HG03060 (cell line): ENCODE measurements at regions not wholly inside any gene's neighbourhood (a gene's known extent, or its start where the extent isn't known, plus 50 kb on each side); places are given as distances from the start of the nearest gene placed in this dataset.
"Not testable (repeated sequence)": the region's sequence is repeated elsewhere in the genome, so short reads cannot be mapped to it uniquely, and the experiment has no call there.

Source experiments
- ATAC-seq: cut with Tn5 transposase; IDR thresholded peaks from one replicate; pipeline ENCODE4 v1.9.1; 2021; ENCODE audit warnings: low read depth, moderate number of reproducible peaks; ENCODE audit not compliant: unreplicated experiment

DNA sequence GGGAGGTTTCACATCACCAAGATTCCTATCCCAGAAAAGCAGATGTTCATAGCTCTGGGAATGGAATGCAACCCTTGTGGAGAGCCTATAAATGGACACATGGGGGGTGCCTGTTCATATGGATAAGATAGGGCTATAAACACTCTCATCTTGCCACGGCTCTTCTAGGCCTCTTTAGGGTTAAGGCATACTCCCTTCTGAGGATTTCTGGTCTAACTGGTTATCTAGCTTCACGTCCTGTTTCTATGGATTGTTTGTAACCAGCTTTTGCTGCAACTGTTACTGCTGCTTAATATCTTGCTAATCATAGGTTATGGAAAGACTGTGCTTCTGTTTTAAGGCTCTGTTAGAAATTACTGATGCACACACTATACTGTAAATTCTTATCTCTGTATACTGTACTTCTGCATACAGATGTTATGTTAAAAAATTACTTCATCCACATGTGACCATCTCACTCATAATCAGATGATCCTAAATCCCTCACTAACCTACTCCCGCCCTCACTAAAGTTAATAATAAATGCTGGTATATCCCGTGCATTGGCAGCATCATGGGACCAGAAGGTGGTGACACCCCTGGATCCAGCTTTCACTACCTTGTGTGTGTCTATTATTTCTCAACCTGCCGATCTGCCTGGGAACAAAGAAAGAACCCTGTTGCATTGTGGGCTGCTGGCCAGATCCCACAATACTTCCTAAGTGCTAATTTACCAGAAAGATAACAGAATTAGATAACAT is 68.7 kb downstream of the PRKAB2 start:
- not testable (repeated sequence) for ATAC-seq

DNA sequence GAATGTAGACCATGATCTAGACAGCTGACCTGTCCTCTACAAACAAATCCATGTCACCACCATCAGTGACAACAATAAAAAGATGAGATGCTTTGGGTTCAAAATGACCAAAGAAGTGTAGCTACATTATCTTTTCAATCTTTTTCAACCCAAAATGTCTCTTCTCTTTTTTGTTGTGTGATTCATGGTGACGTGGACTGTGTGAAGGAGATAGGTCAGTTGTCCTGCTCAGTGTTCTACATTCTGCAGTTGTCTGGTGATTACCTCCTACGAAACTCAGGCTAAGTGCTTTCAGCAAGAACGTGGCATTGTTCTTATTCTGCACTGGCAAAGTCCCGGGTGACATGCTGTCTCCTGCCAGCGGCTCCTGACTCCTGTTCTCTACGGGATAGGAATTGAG is 73.1 kb downstream of the PRKAB2 start:
- ATAC-seq = no peak

DNA sequence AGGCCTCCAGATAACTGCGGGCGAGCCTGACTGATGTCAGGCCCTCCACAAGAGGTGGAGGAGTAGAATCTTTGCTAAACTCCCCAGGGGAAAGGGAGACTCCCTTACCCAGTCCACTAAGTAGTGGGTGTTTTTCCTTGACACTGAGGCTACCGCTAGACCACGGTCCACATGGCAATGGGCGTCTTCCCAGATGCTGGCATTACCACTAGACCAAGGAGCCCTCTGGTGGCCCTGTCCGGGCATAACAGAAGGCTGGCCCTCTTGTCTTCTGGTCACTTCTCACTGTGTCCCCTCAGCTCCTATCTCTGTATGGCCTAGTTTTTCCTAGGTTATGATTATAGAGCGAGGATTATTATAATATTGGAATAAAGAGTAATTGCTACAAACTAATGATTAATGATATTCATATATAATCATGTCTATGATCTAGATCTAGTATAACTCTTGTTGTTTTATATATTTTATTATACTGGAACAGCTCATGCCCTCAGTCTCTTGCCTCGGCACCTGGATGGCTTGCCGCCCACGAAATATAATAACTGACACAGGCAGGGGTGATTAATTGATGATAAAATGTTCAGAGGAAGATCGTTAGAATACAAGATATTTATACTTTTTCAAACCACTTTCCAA is 73.8 kb downstream of the PRKAB2 start:
- ATAC-seq = not testable (repeated sequence)

DNA sequence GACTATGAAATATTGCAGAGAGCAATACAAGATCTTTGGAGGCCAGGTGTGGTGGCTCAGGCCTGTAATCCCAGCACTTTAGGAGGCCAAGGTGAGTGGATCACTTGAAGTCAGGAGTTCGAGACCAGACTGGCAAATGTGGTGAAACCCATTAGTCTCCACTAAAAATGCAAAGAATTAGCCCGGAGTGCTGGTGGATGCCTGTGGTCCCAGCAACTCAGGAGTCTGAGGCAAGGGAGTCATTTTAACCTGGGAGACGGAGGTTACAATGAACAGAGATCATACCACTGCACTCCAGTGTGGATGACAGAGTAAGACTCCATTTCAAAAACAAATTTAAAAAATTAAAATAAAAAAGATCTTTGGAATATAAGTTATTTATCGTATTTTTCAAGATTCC is 76.6 kb downstream of the PRKAB2 start:
- no peak for ATAC-seq

DNA sequence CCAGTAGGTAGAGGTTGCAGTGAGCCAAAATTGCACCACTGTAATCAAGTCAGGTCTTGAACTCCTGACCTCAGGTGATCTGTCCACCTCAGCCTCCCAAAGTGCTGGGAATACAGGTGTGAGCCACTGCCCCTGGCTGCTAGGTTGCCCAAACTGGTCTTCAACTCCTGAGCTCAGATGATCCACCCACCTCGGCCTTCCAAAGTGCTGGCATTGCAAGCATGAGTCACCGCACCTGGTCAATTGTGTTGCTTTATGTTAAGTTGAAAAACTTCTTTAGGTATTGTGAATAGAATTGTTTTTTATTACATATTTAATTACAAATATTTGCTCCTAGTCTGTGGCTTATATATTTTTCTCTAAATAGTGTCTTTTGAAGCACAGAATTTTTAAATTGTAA is 80.5 kb downstream of the PRKAB2 start:
- ATAC-seq = no peak

DNA sequence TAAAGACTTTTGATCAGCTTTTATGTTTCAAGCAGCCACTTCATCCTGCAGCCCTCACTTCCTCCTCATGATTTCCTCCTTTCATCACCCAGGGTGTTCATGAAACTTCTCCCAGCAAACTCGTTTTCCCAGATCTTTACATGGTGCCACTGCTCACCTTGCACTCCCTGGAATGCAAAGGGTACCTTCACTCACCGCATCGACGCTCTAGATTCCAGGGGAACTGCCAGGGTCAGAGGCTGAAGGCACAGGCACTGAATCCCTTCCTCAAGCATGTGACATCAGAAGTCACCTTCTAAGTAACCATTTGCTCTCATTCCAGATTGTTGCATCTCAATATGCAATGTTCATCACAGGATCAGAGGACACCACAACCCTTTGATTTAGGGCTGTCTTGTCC is 82.8 kb downstream of the PRKAB2 start:
- ATAC-seq = no peak

DNA sequence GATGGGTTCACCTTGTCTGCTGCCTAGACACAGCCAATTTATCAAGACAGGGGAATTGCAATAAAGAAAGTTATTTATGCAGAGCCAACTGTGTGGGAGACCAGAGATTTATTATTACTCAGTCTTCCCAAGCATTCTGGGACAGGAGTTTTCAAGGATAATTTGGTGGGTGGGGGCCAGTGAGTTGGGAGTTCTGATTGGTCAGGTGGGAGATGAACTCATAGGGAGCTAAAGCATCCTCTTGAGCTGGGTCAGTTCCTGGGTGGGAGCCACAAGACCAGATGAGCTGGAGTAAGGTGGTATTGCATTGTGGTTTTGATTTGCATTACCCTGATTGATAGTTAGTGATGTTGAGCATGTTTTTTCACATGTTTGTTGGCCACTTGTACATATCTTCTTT is 86.1 kb downstream of the PRKAB2 start:
- no peak for ATAC-seq

DNA sequence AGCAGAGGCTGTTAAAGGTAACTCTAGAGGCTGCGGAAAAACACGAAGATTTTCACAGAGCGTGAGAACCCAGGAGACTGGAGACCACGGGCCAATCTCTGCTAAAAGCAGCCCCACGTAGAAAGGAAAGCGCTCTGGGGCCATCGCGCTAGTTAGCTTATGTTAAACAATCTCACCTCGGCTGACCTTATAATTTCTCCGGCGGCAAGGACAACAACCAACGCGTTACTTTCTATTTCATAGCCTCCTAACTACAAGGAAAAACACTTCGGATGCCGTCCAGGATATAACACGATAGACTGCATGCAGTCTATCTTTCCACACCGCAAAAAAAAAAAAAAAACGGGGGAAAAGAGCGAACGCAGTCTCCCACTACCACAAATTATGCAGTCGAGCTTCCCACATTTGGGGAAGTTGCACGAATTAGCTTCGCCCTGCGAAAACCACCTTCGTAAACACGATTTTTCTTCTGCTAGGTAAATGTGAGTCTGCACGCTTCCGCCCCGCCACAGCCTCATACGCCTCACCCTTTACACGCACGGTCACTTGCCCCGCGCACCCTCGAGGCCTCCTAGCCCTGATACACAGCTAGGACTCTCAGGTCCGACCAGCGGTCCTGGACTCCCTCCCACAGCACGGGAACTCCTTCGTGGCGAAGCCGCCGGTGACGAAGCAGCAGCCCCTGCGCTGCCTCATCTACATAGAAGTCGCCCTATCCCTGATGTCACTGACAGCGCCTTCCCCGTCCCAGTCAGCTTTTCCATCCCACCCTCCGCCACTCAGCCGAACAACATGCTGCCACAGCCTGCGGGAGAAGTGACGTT is 87.8 kb downstream of the PRKAB2 start:
- ATAC-seq = peak; percentile 75

DNA sequence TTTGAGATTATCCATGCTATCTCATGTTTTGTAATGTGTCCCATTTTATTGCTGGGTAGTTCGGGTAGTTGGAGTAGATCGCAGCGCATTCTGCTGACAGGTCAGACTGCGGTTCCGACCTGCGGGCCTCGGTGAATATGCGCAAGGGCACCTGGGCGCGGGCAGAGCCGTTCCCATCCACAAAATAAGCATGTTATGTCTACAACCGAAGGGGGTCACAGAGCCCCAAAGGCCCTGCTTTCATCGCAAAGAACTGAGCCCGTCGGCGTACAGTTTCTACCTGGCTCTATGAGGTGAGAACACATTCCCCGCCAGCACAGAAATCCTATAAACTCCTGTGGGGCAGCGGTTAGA is 88.4 kb downstream of the PRKAB2 start:
- ATAC-seq = no peak

DNA sequence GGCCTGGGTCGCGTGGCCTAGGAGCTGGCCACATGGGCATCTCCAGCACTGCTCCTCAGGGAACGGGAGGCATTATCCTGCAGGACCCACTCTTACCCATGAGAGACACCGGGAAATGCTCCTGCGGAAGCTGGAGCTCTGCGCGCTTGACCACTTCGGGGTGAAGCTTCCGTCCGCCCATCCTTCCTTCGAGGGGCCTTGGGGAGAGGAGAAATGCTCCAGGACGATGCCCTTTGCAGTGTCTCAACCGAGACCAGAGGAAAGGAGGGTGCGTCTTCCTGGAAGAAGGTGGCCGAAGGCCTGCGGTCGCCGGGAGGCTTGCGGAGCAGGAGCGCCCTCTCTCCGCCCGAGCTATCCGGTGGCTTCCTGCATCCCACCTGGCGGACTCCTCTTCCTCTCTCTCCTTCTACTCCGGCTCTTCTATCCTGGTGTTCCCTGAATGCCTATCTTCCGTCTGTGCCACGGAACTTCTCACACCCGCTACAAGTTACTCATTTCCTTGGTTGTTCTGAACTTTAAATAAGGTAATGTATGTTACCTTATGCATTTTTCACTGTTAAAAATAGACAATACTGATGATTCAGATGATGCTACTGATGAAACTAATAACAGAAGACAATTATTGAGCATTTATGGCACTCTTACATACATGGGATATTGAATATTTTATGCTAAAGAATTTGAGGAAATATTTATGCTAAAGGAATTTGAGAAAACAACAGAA is 91.4 kb downstream of the PRKAB2 start:
- no peak for ATAC-seq

DNA sequence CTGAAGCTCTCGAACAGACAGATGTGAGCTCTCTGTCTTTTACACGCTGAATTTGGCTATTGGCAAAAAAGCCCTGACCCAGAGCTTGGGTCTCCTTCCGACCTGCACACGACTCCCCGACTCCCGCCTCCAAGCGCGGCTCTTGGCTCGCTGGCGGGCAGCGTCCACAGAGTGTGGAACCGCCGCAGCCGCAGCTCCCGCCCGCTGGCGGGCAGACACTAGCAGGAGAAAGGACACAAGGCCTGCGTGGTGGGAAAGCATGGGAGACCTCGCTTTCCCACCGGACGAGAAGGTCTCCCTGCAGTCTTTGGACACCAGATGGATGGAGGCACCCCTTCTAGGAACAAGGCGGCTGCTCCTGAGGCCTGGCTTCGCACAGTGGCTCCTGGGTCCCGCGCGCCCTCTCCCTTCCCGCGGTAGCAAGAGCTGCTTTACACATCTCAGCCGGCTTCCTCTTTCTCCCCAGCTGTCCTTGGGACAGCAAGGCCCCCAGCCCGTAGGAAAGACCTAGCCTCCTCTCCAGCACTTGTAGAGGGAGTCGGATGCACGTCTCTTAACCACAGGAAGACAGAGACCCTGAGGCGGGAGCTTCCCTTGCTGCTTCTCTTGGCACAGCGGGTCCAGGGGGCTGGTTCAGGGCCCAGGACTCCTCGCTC is 92.1 kb downstream of the PRKAB2 start:
- no peak for ATAC-seq

DNA sequence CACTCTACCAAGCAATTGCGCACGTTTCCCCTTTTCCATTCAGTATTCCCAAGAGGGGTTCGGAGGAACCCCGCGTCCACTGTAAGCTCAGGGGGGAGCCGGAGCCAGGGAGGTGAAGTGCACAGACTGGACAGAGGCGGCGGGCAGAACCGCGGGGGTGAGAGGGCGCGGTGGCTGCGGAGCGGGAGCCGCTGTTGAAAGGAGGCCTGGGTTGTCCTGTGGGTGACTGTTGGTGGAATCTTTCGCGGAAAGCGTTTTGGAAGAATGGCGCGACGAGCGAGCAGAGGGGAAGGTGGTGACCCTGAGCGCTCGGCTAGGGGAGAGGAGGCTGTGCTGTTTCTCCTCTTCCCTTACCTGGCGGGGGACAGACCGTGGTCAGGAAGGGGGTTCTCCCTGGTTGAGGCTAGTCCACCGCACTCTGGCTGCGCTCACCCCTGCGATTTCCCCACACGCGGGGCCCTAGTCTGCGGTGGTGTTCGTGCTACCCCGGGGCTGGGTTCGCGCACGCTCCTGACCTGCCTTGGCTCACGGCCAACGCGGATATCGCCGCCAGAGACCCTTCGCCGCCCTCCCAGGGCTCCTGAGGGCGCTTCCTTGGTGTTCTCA is 92.8 kb downstream of the PRKAB2 start:
- no peak for ATAC-seq

DNA sequence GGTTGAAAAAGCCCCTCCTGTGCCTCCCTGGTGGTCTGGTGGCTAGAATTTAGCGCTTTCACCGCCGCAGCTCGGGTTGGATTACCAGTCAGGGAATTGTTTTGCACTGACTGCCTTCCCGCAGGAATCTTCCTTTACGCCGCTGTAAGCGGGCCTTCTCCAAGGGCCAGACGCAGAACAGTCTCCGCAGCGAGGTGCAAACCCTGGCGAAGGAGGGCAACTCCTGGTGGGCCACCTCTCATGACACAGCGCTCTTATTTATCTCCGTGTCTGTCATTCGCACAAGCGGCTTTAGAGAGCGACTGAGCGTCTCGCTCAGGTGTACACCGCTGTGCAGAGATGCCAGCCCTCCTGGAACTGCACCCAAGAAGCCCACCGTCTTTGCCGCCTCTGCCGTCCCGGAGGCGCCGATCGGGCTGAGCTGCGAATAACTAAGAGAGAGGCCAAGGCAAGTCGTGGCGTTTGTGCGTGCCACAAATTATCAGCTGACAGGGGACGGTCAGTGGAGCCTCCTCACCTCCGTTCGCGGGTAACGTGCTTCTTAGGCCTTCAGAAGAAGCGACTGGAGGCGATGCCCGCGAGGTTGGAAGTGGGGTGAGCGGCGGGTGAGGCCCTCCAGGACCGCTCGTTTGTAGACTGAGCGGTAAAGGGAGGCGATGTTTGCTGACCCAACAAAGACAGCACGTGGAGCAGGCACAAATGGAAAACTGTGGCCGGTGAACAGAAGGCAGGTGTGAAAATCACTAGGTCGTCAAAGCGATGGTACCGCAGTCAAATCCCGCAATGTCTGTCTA is 93.5 kb downstream of the PRKAB2 start:
- ATAC-seq = no peak

DNA sequence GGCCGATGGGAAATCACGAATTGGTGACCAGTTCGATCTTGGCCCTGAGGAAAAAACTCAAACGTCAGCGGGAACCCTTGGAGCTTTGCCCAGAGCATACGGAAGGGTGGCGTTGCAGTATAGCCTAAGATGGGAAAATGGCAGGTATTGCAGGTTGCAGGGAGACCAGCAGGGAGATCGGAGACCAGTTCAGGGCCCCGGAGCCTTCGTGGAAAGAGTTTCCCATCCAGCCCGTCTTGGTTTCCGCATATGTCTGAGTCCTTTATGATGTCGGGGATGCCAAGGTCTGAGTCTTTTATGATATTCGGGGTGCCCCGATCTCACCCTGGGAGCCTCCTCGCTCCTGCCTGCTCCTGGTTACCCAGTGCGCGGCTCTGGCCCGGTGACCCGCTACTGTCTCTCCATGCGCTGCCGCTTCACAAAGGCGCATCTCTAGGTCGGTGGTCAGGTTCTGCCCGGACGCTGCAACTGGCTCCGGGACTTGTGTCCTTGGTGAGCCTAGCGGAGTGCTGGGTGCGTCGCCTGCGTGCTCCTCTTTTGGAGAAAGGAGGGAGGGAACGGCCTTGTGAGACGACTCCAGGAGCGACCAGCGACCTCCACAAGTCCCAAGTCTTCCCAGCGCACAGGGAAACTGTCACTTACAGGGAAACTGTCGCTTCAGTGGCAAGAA is 94.2 kb downstream of the PRKAB2 start:
- no peak for ATAC-seq

DNA sequence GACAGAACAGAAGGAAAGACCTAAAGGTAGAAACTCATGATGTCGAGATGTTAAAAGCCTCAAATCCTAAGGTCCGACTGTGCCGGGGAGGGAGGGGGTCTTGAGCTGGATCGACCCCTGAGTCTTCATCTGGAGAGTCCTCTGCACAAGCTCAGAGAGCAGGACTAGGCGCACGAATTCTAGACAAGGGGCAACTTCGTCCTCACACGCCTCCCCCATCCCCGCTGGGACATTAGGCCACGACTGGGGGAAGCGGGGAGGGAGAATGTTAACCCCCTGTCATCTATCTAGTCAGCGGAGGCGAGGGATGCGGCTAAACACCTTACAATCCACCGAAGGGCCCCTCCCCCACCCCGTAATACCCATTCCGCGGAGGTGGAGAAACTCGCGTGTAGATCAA is 94.7 kb downstream of the PRKAB2 start:
- no peak for ATAC-seq

DNA sequence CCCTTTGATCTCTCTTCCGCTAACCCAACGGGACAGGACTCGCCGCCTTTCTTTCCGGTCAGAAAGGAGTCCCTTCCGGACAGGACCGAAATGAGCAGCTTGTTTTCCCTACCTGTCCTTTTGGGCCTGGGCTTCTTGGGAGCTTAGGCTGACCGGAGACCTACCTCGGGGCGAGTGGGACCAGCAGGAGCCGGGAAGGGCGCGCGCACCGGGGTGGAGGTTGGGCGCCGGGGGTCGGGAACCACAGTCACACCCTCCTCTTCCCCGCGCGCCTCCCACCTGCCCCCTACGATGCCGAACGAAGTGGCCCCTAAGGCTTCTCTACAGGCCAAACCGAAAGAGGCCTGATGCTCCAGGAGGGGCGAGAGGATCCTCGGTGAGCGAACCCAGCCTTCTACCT is 95.2 kb downstream of the PRKAB2 start:
- no peak for ATAC-seq

DNA sequence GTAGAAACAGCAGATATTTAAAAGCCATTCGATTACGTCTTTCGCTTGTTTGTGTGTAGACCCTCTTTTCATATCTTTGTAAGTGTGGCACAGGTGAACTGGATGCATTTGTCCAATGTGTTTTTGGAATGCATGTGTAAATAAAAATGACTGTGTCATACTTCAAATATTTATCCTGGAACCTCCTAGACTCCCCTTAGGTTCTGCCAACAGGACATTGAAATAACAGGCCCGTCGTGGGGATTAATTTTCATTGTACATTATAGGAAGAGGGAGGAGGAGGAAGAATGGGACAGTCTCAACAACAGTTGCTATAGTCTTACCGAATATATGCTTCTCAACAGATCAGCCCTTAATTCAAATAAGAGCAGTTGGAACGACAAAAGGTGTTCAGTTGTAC is 95.8 kb downstream of the PRKAB2 start:
- no peak for ATAC-seq

DNA sequence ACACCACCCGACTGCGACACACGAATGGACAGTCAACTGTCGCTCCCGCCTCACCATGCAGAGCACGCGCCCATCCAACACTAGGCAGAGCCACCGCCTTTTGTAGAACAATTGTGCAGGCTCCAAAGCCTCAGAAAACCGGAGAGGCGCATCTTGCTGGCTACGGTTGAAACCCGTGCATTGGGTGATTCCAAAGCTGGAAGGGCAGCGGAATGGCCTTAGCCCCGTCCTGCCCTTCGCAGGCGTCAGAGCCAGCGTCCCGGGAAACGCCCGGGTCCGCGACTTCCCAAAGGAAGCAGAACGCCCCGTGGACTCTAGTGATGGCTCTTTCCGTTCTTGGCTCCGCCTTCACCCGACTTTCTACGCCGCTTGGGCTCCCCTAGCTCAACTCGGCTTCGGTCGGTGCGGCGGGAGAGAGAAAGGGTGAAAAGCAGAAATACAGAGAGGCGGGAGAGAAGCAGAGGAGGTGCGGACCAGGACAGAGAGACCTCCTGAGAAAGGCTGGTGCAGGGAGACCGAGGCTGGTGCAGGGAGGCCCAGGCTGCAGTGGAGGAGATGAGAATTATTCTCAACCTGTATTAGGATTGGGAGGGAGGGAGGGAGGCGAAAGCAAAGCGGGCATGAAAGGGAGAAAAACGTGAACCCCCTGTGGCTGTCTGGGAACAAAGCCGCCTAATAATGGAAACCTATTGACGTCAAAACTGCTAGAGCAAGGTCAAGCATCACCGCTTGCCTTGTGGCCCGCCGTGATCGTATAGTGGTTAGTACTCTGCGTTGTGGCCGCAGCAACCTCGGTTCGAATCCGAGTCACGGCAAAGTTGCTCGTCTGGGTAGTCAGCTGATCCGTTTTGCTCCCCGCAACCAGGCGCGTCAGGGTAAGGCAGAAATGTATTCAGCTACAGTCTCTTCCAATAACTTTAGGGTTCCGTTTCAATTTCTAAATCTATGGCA is 99.5 kb downstream of the PRKAB2 start:
- ATAC-seq = no peak
